Panc1 (cell line): ENCODE measurements at regions not wholly inside any gene's neighbourhood (a gene's known extent, or its start where the extent isn't known, plus 50 kb on each side); places are given as distances from the start of the nearest gene placed in this dataset.

Experiments
- ATAC-seq: fragments of 200-7000 bp; cut with Tn5 transposase; 2 replicates; pipeline ENCODE4 v1.9.1; 2020; ENCODE audit warnings: mild to moderate bottlenecking, moderate library complexity
- BruUV-seq: library from RNA; stranded (reverse); fragments of 400-500 nt; replicated peaks from 2 replicates; lab custom pipeline; 2021; lab: Mats Ljungman, UMichigan
- CTCF ChIA-PET: fragments of 300-600 bp; sonication (Branson Sonifier 250); formaldehyde crosslinking; loops from one replicate; lab custom pipeline; 2022; ENCODE audit warnings: antibody characterized with exemption; lab: Charles Lee
- POLR2A ChIA-PET: fragments of 300-600 bp; sonication (Branson Sonifier 250); formaldehyde crosslinking; loops from one replicate; lab custom pipeline; 2022; ENCODE audit warnings: antibody characterized with exemption; lab: Charles Lee
- DNase-seq: peaks from one replicate; pipeline ENCODE4 v3.0.0-alpha.2; 2010; ENCODE audit warnings: low read depth, low spot score
- H3K27ac ChIP-seq: 2 replicates; pipeline ENCODE4 v1.5.1; 2011; ENCODE audit warnings: mild to moderate bottlenecking, low read length, inconsistent platforms
- H3K27me3 ChIP-seq: fragments of 200-500 bp; sonication (Bioruptor generic); 2 replicates; pipeline ENCODE4 v1.6.0; 2014; ENCODE audit warnings: low read length, inconsistent platforms; ENCODE audit not compliant: control insufficient read depth, insufficient read depth
- H3K36me3 ChIP-seq: fragments of 200-500 bp; sonication (Bioruptor generic); 2 replicates; pipeline ENCODE4 v1.5.1; 2014; ENCODE audit warnings: inconsistent platforms, mild to moderate bottlenecking, low read length, moderate library complexity; ENCODE audit not compliant: control insufficient read depth, insufficient read depth
- H3K4me1 ChIP-seq: 2 replicates; pipeline ENCODE4 v1.5.1; 2011; ENCODE audit warnings: inconsistent platforms, mild to moderate bottlenecking, low read length, moderate library complexity; ENCODE audit not compliant: control insufficient read depth, insufficient read depth
- H3K4me3 ChIP-seq, 2 experiments: 2 replicates each; pipeline ENCODE4 v1.5.1; 2011 to 2012; ENCODE audit warnings: low read depth in 2 of 2, low read length in 2 of 2, mild to moderate bottlenecking in 2 of 2, inconsistent platforms in 1 of 2, moderate library complexity in 1 of 2
- H3K9me3 ChIP-seq: fragments of 200-500 bp; sonication (Bioruptor generic); 2 replicates; pipeline ENCODE4 v1.5.1; 2014; ENCODE audit warnings: low read depth, mild to moderate bottlenecking, inconsistent platforms, low read length, moderate library complexity; ENCODE audit not compliant: control insufficient read depth, insufficient read depth
- POLR2AphosphoS5 ChIP-seq: IDR thresholded peaks from 2 replicates; pipeline ENCODE4 v1.6.1; 2012; ENCODE audit warnings: mild to moderate bottlenecking, low read depth, low read length, moderate library complexity
- SIN3A ChIP-seq: IDR thresholded peaks from 2 replicates; pipeline ENCODE4 v1.6.1; 2012; ENCODE audit warnings: low read depth, mild to moderate bottlenecking, low read length, moderate library complexity, borderline replicate concordance; ENCODE audit not compliant: insufficient read depth
- TCF7L2 ChIP-seq: IDR thresholded peaks from 2 replicates; pipeline ENCODE4 v1.6.1; 2011; ENCODE audit warnings: mild to moderate bottlenecking, low read depth, low read length, inconsistent platforms
- in situ Hi-C: cut with HindIII; loops from 2 replicates; pipeline ENCODE4 v1.10.0; 2016; ENCODE audit warnings: low sequenced_read_pairs, low pct_unique_long_range_greater_than_20kb
- intact Hi-C: fragments of 100-400 bp; cut with micrococcal nuclease; formaldehyde crosslinking; loops from one replicate; pipeline ENCODE4 v1.10.0; 2022; ENCODE audit not compliant: unreplicated experiment
- TF ChIP-seq, protein P1 (sequence below), 2 experiments: IDR thresholded peaks; 2 replicates each; pipeline ENCODE4 v1.6.1; 2011 to 2012; ENCODE audit warnings: low read depth in 2 of 2, control low read depth in 1 of 2, low read length in 1 of 2, mild to moderate bottlenecking in 1 of 2, moderate library complexity in 1 of 2; ENCODE audit not compliant: insufficient read depth in 1 of 2
- TF ChIP-seq, protein P2 (sequence below): fragments of 450-650 bp; IDR thresholded peaks from 2 replicates; pipeline ENCODE4 v1.5.1; 2017; ENCODE audit warnings: mild to moderate bottlenecking

DNA sequence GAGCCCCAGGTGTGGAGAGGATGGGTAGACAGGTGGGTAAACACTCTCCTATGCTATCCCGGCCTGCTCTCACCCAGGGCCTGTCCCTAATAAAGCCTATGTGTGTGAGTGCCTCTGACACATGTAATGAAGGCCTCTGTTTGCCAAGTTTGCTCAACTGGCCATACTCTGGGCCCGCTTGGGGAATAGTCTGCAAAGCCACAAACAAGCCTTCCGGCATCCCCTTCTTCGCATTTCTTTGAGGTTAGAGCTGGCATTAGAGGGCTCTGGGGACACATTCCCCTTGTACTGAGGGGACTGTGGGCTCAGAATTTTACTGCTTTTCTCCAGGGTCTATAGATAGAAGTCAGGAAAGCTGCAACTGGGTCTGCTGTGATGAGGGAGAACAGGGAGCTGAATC, 240.5 kb downstream of the C12orf75 start:
- ChIA-PET CTCF (no interaction called here), POLR2A (no interaction called here)
- TF ChIP-seq SIN3A (no peak), POLR2AphosphoS5 (no peak), TCF7L2 (no peak)
- TF ChIP-seq, protein P1, sequence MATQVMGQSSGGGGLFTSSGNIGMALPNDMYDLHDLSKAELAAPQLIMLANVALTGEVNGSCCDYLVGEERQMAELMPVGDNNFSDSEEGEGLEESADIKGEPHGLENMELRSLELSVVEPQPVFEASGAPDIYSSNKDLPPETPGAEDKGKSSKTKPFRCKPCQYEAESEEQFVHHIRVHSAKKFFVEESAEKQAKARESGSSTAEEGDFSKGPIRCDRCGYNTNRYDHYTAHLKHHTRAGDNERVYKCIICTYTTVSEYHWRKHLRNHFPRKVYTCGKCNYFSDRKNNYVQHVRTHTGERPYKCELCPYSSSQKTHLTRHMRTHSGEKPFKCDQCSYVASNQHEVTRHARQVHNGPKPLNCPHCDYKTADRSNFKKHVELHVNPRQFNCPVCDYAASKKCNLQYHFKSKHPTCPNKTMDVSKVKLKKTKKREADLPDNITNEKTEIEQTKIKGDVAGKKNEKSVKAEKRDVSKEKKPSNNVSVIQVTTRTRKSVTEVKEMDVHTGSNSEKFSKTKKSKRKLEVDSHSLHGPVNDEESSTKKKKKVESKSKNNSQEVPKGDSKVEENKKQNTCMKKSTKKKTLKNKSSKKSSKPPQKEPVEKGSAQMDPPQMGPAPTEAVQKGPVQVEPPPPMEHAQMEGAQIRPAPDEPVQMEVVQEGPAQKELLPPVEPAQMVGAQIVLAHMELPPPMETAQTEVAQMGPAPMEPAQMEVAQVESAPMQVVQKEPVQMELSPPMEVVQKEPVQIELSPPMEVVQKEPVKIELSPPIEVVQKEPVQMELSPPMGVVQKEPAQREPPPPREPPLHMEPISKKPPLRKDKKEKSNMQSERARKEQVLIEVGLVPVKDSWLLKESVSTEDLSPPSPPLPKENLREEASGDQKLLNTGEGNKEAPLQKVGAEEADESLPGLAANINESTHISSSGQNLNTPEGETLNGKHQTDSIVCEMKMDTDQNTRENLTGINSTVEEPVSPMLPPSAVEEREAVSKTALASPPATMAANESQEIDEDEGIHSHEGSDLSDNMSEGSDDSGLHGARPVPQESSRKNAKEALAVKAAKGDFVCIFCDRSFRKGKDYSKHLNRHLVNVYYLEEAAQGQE (IDR thresholded peaks at IDR 0.05; ENCODE audit: insufficient read depth in 1 of 2, low read depth in 2 of 2, low read length in 1 of 2): no peak
- TF ChIP-seq, protein P2, sequence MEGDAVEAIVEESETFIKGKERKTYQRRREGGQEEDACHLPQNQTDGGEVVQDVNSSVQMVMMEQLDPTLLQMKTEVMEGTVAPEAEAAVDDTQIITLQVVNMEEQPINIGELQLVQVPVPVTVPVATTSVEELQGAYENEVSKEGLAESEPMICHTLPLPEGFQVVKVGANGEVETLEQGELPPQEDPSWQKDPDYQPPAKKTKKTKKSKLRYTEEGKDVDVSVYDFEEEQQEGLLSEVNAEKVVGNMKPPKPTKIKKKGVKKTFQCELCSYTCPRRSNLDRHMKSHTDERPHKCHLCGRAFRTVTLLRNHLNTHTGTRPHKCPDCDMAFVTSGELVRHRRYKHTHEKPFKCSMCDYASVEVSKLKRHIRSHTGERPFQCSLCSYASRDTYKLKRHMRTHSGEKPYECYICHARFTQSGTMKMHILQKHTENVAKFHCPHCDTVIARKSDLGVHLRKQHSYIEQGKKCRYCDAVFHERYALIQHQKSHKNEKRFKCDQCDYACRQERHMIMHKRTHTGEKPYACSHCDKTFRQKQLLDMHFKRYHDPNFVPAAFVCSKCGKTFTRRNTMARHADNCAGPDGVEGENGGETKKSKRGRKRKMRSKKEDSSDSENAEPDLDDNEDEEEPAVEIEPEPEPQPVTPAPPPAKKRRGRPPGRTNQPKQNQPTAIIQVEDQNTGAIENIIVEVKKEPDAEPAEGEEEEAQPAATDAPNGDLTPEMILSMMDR: no peak
- no peak for ATAC-seq
- no peak overlapping the region for H3K4me3 ChIP-seq
- H3K9me3 ChIP-seq: no peaks in the 10 kb centered on the region
- no peaks in the 10 kb centered on the region for H3K36me3 ChIP-seq
- intact Hi-C loops: no loop called here
- DNase-seq: no peak
- BruUV-seq: no TSS peak
- H3K27ac ChIP-seq: no peak overlapping the region
- no peaks in the 10 kb centered on the region for H3K4me1 ChIP-seq
- in situ Hi-C loops: no loop called here
- no peaks in the 10 kb centered on the region for H3K27me3 ChIP-seq

DNA sequence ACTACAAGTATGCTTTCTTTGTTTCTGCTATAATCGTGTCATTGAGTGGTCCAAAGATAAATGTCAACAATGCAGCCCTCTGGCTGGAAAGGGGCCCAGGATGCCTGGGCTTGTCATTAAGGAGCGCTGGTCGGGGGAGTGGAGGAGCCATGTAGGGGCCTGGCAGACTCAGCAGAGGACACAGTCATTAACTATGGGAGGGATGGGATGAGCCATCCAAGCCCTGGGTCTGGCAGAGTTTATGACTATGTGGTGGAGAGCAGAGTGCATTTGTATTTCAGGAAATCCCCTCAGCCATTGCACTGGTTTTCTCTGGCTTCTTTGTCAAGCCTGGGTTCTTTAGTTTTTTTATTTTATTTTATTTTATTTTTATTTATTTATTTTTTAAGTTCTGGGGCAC, 243.1 kb downstream of the C12orf75 start:
- Histone ChIP-seq H3K9me3 (no peaks in the 10 kb centered on the region), H3K4me1 (no peaks in the 10 kb centered on the region), H3K36me3 (no peaks in the 10 kb centered on the region), H3K27me3 (no peaks in the 10 kb centered on the region), H3K4me3 (no peak overlapping the region), H3K27ac (no peak overlapping the region)
- ChIA-PET CTCF (no interaction called here), POLR2A (no interaction called here)
- BruUV-seq: no TSS peak
- DNase-seq (no peak), ATAC-seq (no peak)
- intact Hi-C loops: no loop called here
- no peak for TF ChIP-seq SIN3A
- TF ChIP-seq, protein P2: no peak
- TF ChIP-seq TCF7L2: no peak
- no peak for TF ChIP-seq POLR2AphosphoS5
- TF ChIP-seq, protein P1 (IDR thresholded peaks at IDR 0.05; ENCODE audit: insufficient read depth in 1 of 2, low read depth in 2 of 2, low read length in 1 of 2): no peak
- in situ Hi-C loops: no loop called here
